HG03103 (cell line): ENCODE measurements at regions not wholly inside any gene's neighbourhood (a gene's known extent, or its start where the extent isn't known, plus 50 kb on each side); places are given as distances from the start of the nearest gene placed in this dataset.

Source experiments
- ATAC-seq: cut with Tn5 transposase; IDR thresholded peaks from one replicate; pipeline ENCODE4 v1.9.1; 2021; ENCODE audit warnings: low read depth; ENCODE audit not compliant: unreplicated experiment

- no peak for ATAC-seq
Observed at GRCh38 chr3:140809316-140809715, 131.5 kb downstream of the TRIM42 start.

GRCh38 chr3:140816372-140817195 is 125.1 kb upstream of the SLC25A36 start:
- peak; percentile 98 for ATAC-seq

- no peak for ATAC-seq
Observed at GRCh38 chr3:140821493-140821892, 120.1 kb upstream of the SLC25A36 start.

- no peak for ATAC-seq
Observed at GRCh38 chr3:140822401-140823047, 119.1 kb upstream of the SLC25A36 start.

GRCh38 chr3:140823106-140823505 is 118.5 kb upstream of the SLC25A36 start:
- no peak for ATAC-seq

GRCh38 chr3:140827894-140828293 is 113.7 kb upstream of the SLC25A36 start:
- ATAC-seq = no peak

GRCh38 chr3:140828585-140828984 is 113.1 kb upstream of the SLC25A36 start:
- ATAC-seq = no peak

- ATAC-seq = no peak
Observed at GRCh38 chr3:140829796-140830195, 111.8 kb upstream of the SLC25A36 start.

- no peak for ATAC-seq
Observed at GRCh38 chr3:140830391-140830790, 111.2 kb upstream of the SLC25A36 start.

- no peak for ATAC-seq
Observed at GRCh38 chr3:140832883-140833282, 108.8 kb upstream of the SLC25A36 start.

GRCh38 chr3:140834266-140835037 is 107.2 kb upstream of the SLC25A36 start:
- ATAC-seq = no peak

- peak; percentile 94 for ATAC-seq
Observed at GRCh38 chr3:140842984-140843649, 98.5 kb upstream of the SLC25A36 start.

- ATAC-seq = no peak
Observed at GRCh38 chr3:140843656-140844055, 98.0 kb upstream of the SLC25A36 start.

GRCh38 chr3:140844072-140844471 is 97.6 kb upstream of the SLC25A36 start:
- ATAC-seq = no peak

GRCh38 chr3:140845882-140846281 is 95.8 kb upstream of the SLC25A36 start:
- ATAC-seq = peak; percentile 45

GRCh38 chr3:140848666-140849065 is 93.0 kb upstream of the SLC25A36 start:
- ATAC-seq = no peak

GRCh38 chr3:140850210-140850955 is 91.3 kb upstream of the SLC25A36 start:
- no peak for ATAC-seq

GRCh38 chr3:140854961-140855360 is 86.7 kb upstream of the SLC25A36 start:
- ATAC-seq = no peak

- no peak for ATAC-seq
Observed at GRCh38 chr3:140856905-140857304, 84.7 kb upstream of the SLC25A36 start.

GRCh38 chr3:140857993-140858392 is 83.6 kb upstream of the SLC25A36 start:
- no peak for ATAC-seq
